ENCODE measurements at regions not wholly inside any gene's neighbourhood (a gene's known extent, or its start where the extent isn't known, plus 50 kb on each side); places are given as distances from the start of the nearest gene placed in this dataset.
"Not testable (repeated sequence)": the region's sequence is repeated elsewhere in the genome, so short reads cannot be mapped to it uniquely, and the experiment has no call there.

- Histone ChIP-seq H3K4me1 (ENCODE audit: insufficient read depth, insufficient read length) (no peaks in the 10 kb centered on the region), H3K27me3 (ENCODE audit: insufficient read depth, insufficient read length) (no peaks in the 10 kb centered on the region), H3K4me3 (ENCODE audit: insufficient read length, low read depth) (no peak overlapping the region), H3K36me3 (ENCODE audit: insufficient read depth, insufficient read length, low read length) (peaks cover 6% of the 10 kb centered on the region), H3K9me3 (ENCODE audit: insufficient read depth, low read length) (peaks cover 4% of the 10 kb centered on the region; the same call in 1 of the 2 replicates), H3K9ac (ENCODE audit: insufficient read length, low read depth) (no peak overlapping the region)
- DNase-seq (ENCODE audit: low read depth, low spot score), result no peak
- TF ChIP-seq SUZ12 (IDR thresholded peaks at IDR 0.05; ENCODE audit: extremely low read depth, insufficient read depth, insufficient read length) (no peak), YY1 (IDR thresholded peaks at IDR 0.05; ENCODE audit: insufficient read depth, insufficient read length) (no peak), ZNF274 (IDR thresholded peaks at IDR 0.05; ENCODE audit: low read depth, low read length) (no peak)
Measured at GRCh38 chr9:110093417-110093816, 114.5 kb downstream of the C9orf152 start.

GRCh38 chr9:110093871-110094270 lies 114.1 kb downstream of the C9orf152 start:
- H3K36me3 ChIP-seq (ENCODE audit: insufficient read depth, insufficient read length, low read length), result peaks cover 6% of the 10 kb centered on the region
- H3K4me3 ChIP-seq (ENCODE audit: insufficient read length, low read depth), result no peak overlapping the region
- TF ChIP-seq YY1 (IDR thresholded peaks at IDR 0.05; ENCODE audit: insufficient read depth, insufficient read length), result no peak
- TF ChIP-seq ZNF274 (IDR thresholded peaks at IDR 0.05; ENCODE audit: low read depth, low read length), result no peak
- TF ChIP-seq SUZ12 (IDR thresholded peaks at IDR 0.05; ENCODE audit: extremely low read depth, insufficient read depth, insufficient read length), result no peak
- H3K9ac ChIP-seq (ENCODE audit: insufficient read length, low read depth), result no peak overlapping the region
- H3K9me3 ChIP-seq (ENCODE audit: insufficient read depth, low read length), result peaks cover 4% of the 10 kb centered on the region; the same call in 1 of the 2 replicates
- no peak for DNase-seq (ENCODE audit: low read depth, low spot score)
- no peaks in the 10 kb centered on the region for H3K27me3 ChIP-seq (ENCODE audit: insufficient read depth, insufficient read length)
- H3K4me1 ChIP-seq (ENCODE audit: insufficient read depth, insufficient read length), result no peaks in the 10 kb centered on the region

DNA sequence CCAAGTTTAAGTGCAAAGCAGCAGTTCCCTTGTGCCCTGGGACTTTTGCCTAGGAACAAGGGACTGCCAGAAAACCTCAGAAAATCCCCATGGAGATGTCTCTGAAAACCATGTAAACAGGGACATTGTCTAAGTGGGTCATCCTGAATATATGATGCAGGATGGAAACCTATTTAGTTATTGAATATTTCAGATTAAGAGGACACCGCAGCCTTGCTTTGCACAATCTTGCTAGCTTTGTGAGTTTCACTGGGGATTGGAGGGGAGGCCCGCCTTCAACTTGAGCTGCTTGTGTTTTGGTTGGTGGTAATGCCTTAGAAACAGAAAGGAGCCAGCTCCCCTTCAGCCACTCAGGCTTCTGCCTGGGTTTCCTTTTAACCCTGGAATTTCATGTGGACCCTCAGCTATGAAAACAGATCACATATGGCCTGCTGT lies 112.8 kb downstream of the C9orf152 start:
- Histone ChIP-seq H3K36me3 (ENCODE audit: insufficient read depth, insufficient read length, low read length) (peaks cover 7% of the 10 kb centered on the region), H3K9ac (ENCODE audit: insufficient read length, low read depth) (no peak overlapping the region), H3K4me1 (ENCODE audit: insufficient read depth, insufficient read length) (no peaks in the 10 kb centered on the region), H3K27me3 (ENCODE audit: insufficient read depth, insufficient read length) (no peaks in the 10 kb centered on the region), H3K4me3 (ENCODE audit: insufficient read length, low read depth) (no peak overlapping the region), H3K9me3 (ENCODE audit: insufficient read depth, low read length) (peaks cover 4% of the 10 kb centered on the region; the same call in 1 of the 2 replicates)
- TF ChIP-seq YY1 (IDR thresholded peaks at IDR 0.05; ENCODE audit: insufficient read depth, insufficient read length) (no peak), ZNF274 (IDR thresholded peaks at IDR 0.05; ENCODE audit: low read depth, low read length) (no peak), SUZ12 (IDR thresholded peaks at IDR 0.05; ENCODE audit: extremely low read depth, insufficient read depth, insufficient read length) (no peak)
- no peak for DNase-seq (ENCODE audit: low read depth, low spot score)

- Histone ChIP-seq H3K36me3 (ENCODE audit: insufficient read depth, insufficient read length, low read length) (peaks cover 11% of the 10 kb centered on the region), H3K9me3 (ENCODE audit: insufficient read depth, low read length) (peaks cover 4% of the 10 kb centered on the region; the same call in 1 of the 2 replicates), H3K27me3 (ENCODE audit: insufficient read depth, insufficient read length) (no peaks in the 10 kb centered on the region), H3K9ac (ENCODE audit: insufficient read length, low read depth) (no peak overlapping the region), H3K4me3 (ENCODE audit: insufficient read length, low read depth) (no peak overlapping the region), H3K4me1 (ENCODE audit: insufficient read depth, insufficient read length) (no peaks in the 10 kb centered on the region)
- DNase-seq (ENCODE audit: low read depth, low spot score), result no peak
- TF ChIP-seq ZNF274 (IDR thresholded peaks at IDR 0.05; ENCODE audit: low read depth, low read length) (no peak), SUZ12 (IDR thresholded peaks at IDR 0.05; ENCODE audit: extremely low read depth, insufficient read depth, insufficient read length) (no peak), YY1 (IDR thresholded peaks at IDR 0.05; ENCODE audit: insufficient read depth, insufficient read length) (no peak)
Measured at GRCh38 chr9:110095776-110096175, 112.2 kb downstream of the C9orf152 start.

DNA sequence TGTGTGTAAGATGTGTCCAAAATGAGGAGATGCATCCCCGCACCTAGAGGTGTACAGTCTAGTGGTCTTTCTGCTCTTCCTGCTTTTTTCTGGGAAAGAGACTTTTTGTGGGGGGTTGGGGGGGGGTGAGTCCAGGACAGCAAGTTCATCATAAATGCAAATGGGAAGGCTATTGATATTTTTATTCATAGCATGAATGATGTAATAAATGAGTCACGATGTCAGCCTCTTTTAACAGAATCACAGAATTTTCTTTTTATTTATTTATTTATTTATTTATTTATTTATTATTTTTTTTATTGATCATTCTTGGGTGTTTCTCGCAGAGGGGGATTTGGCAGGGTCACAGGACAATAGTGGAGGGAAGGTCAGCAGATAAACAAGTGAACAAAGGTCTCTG lies 111.3 kb downstream of the C9orf152 start:
- not testable (repeated sequence) for DNase-seq (ENCODE audit: low read depth, low spot score); H3K27me3 ChIP-seq (ENCODE audit: insufficient read depth, insufficient read length); H3K9me3 ChIP-seq (ENCODE audit: insufficient read depth, low read length); H3K9ac ChIP-seq (ENCODE audit: insufficient read length, low read depth); H3K4me3 ChIP-seq (ENCODE audit: insufficient read length, low read depth); H3K4me1 ChIP-seq (ENCODE audit: insufficient read depth, insufficient read length)
- H3K36me3 ChIP-seq (ENCODE audit: insufficient read depth, insufficient read length, low read length), result peaks cover 18% of the 10 kb centered on the region

GRCh38 chr9:110099236-110100095 lies 108.5 kb downstream of the C9orf152 start:
- DNase-seq (ENCODE audit: low read depth, low spot score), result no peak
- no peak overlapping the region for H3K4me3 ChIP-seq (ENCODE audit: insufficient read length, low read depth)
- H3K9me3 ChIP-seq (ENCODE audit: insufficient read depth, low read length), result peaks cover 4% of the 10 kb centered on the region; the same call in 1 of the 2 replicates
- peaks cover 6% of the 10 kb centered on the region for H3K4me1 ChIP-seq (ENCODE audit: insufficient read depth, insufficient read length)
- no peak for TF ChIP-seq ZNF274 (IDR thresholded peaks at IDR 0.05; ENCODE audit: low read depth, low read length)
- peaks cover 26% of the 10 kb centered on the region for H3K36me3 ChIP-seq (ENCODE audit: insufficient read depth, insufficient read length, low read length)
- no peaks in the 10 kb centered on the region for H3K27me3 ChIP-seq (ENCODE audit: insufficient read depth, insufficient read length)
- H3K9ac ChIP-seq (ENCODE audit: insufficient read length, low read depth), result no peak overlapping the region

- H3K36me3 ChIP-seq (ENCODE audit: insufficient read depth, insufficient read length, low read length), result peaks cover 24% of the 10 kb centered on the region
- no peak overlapping the region for H3K4me3 ChIP-seq (ENCODE audit: insufficient read length, low read depth)
- no peak for DNase-seq (ENCODE audit: low read depth, low spot score)
- TF ChIP-seq YY1 (IDR thresholded peaks at IDR 0.05; ENCODE audit: insufficient read depth, insufficient read length), result no peak
- no peak for TF ChIP-seq SUZ12 (IDR thresholded peaks at IDR 0.05; ENCODE audit: extremely low read depth, insufficient read depth, insufficient read length)
- TF ChIP-seq ZNF274 (IDR thresholded peaks at IDR 0.05; ENCODE audit: low read depth, low read length), result no peak
- H3K4me1 ChIP-seq (ENCODE audit: insufficient read depth, insufficient read length), result peaks cover 11% of the 10 kb centered on the region
- no peaks in the 10 kb centered on the region for H3K9me3 ChIP-seq (ENCODE audit: insufficient read depth, low read length)
- H3K9ac ChIP-seq (ENCODE audit: insufficient read length, low read depth), result no peak overlapping the region
- no peaks in the 10 kb centered on the region for H3K27me3 ChIP-seq (ENCODE audit: insufficient read depth, insufficient read length)
Measured at GRCh38 chr9:110101531-110102161, 106.3 kb downstream of the C9orf152 start.

All from NT2/D1 (cell line).